ENCODE measurements at regions not wholly inside any gene's neighbourhood (a gene's known extent, or its start where the extent isn't known, plus 50 kb on each side); places are given as distances from the start of the nearest gene placed in this dataset.

DNA sequence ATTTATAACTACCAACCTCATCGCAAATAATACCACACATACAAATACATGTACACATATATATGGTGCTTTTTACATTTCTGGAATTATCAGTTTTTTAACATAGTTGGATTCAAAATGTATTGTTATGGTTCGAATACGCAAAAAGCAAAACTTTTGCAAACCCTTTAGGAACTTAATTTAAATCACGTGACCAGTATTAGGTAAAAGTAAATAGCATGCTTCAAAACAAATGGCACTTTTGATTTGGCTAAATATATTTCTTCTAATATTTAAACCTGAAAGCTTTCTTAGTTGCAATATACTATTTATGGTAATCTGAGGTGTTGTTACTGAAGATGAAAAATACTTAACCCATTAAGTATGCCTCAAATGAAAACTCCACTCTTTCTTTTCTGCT, 341.4 kb downstream of the C4orf33 start:
- Histone ChIP-seq H3K9ac (ENCODE audit: low read depth, low read length) (no peak overlapping the region), H3K27me3 (ENCODE audit: control insufficient read depth, insufficient read depth, low read length) (no peaks in the 10 kb centered on the region), H3K9me3 (ENCODE audit: control insufficient read depth, insufficient read depth, low read length) (no peaks in the 10 kb centered on the region), H3K4me1 (ENCODE audit: control insufficient read depth, insufficient read depth, low read length) (no peaks in the 10 kb centered on the region), H3K4me3 (ENCODE audit: low read depth, low read length) (no peak overlapping the region), H3K36me3 (ENCODE audit: control insufficient read depth, insufficient read depth, low read length) (no peaks in the 10 kb centered on the region)

DNA sequence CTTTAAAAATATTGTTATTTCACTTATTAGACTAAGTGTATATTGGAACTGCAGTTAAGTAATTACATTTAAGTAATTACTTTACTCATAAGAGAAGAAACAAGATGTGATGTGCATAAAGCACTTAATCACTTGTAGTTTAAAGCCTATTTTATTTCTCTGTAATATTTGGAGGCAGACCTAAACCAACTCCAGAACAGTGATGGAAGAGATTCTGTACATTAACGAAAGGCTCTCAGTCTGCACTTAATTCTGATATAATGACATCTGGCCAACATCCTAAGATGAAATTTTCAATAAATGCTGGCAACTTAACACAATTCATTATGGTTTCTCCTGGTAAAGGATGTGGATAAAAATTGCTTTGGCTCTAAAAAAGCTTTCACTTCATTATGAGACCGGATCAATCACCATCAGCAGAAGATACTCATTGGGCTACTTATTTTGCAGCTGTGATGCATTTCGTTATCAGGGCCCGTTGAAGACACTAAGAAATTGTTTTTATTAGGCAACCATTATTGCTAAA, 342.6 kb downstream of the C4orf33 start:
- H3K4me3 ChIP-seq (ENCODE audit: low read depth, low read length) = no peak overlapping the region
- no peak overlapping the region for H3K9ac ChIP-seq (ENCODE audit: low read depth, low read length)
- no peaks in the 10 kb centered on the region for H3K27me3 ChIP-seq (ENCODE audit: control insufficient read depth, insufficient read depth, low read length)
- H3K9me3 ChIP-seq (ENCODE audit: control insufficient read depth, insufficient read depth, low read length) = no peaks in the 10 kb centered on the region
- H3K4me1 ChIP-seq (ENCODE audit: control insufficient read depth, insufficient read depth, low read length) = no peaks in the 10 kb centered on the region
- H3K36me3 ChIP-seq (ENCODE audit: control insufficient read depth, insufficient read depth, low read length) = no peaks in the 10 kb centered on the region

DNA sequence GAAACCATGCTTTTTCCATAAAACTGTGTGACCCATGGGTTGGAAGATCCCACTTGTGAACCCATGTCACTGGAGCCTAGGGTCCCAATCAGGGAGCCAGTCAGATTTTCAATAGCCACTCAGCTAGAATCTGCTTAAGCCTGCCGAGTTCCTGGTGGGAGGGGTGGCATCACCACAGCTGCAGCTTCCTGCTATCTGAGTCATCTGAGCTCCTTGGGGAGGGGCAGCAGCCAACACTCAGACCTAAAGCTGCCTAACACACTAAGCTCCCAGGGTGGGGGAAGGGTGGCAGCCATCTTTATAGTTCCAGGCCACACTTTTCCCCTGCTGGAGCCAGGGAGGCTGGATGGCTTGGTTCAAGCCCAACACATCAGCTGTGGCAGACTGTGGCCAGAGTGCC, 350.1 kb downstream of the C4orf33 start:
- H3K27me3 ChIP-seq (ENCODE audit: control insufficient read depth, insufficient read depth, low read length) = no peaks in the 10 kb centered on the region

DNA sequence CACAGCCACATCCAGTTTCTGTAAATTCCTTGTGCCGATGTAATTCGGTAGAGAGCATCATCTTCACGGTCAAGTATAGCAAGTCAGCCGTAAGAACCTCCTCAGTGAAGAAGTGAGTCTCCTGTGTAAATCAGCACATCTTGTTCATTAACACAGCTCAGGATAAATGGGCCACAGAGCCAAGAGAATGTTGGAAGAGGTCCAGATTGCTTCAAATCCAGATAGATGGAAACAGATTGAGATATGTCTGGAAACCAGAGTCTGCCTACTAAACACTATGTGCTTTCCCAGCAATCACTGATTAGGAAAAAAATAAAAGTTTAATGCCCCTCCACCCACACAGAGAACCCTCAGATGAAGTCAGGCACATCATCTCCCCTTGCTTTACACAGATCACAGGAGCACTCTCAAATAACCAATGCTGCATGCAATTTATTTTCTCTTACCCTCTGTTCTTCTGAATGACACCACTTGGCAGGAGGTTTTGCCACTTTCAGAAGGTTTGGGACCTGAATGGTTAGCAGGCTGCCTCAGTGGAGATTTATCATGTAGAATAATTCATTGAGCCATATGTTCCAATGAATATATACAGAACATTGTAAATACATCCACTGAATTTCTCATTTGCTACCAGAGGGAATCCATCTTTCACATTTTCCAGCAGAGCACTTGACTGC, 357.7 kb downstream of the C4orf33 start:
- no peak overlapping the region for H3K9ac ChIP-seq (ENCODE audit: low read depth, low read length)
- H3K9me3 ChIP-seq (ENCODE audit: control insufficient read depth, insufficient read depth, low read length) = no peaks in the 10 kb centered on the region
- H3K4me1 ChIP-seq (ENCODE audit: control insufficient read depth, insufficient read depth, low read length) = no peaks in the 10 kb centered on the region
- no peaks in the 10 kb centered on the region for H3K36me3 ChIP-seq (ENCODE audit: control insufficient read depth, insufficient read depth, low read length)
- no peaks in the 10 kb centered on the region for H3K27me3 ChIP-seq (ENCODE audit: control insufficient read depth, insufficient read depth, low read length)
- H3K4me3 ChIP-seq (ENCODE audit: low read depth, low read length) = no peak overlapping the region

More for the DNA sequence above, 350.1 kb downstream of the C4orf33 start:
- H3K9me3 ChIP-seq (ENCODE audit: control insufficient read depth, insufficient read depth, low read length) = no peaks in the 10 kb centered on the region
- no peak overlapping the region for H3K9ac ChIP-seq (ENCODE audit: low read depth, low read length)
- no peak overlapping the region for H3K4me3 ChIP-seq (ENCODE audit: low read depth, low read length)
- no peaks in the 10 kb centered on the region for H3K4me1 ChIP-seq (ENCODE audit: control insufficient read depth, insufficient read depth, low read length)
- H3K36me3 ChIP-seq (ENCODE audit: control insufficient read depth, insufficient read depth, low read length) = no peaks in the 10 kb centered on the region

GRCh38 chr4:129455482-129455881, 359.5 kb downstream of the C4orf33 start:
- Histone ChIP-seq H3K4me3 (ENCODE audit: low read depth, low read length) (no peak overlapping the region), H3K9ac (ENCODE audit: low read depth, low read length) (no peak overlapping the region), H3K36me3 (ENCODE audit: control insufficient read depth, insufficient read depth, low read length) (no peaks in the 10 kb centered on the region), H3K27me3 (ENCODE audit: control insufficient read depth, insufficient read depth, low read length) (no peaks in the 10 kb centered on the region), H3K9me3 (ENCODE audit: control insufficient read depth, insufficient read depth, low read length) (no peaks in the 10 kb centered on the region), H3K4me1 (ENCODE audit: control insufficient read depth, insufficient read depth, low read length) (no peaks in the 10 kb centered on the region)

GRCh38 chr4:129468624-129469023, 372.7 kb downstream of the C4orf33 start:
- Histone ChIP-seq H3K4me3 (ENCODE audit: low read depth, low read length) (no peak overlapping the region), H3K27me3 (ENCODE audit: control insufficient read depth, insufficient read depth, low read length) (no peaks in the 10 kb centered on the region), H3K9me3 (ENCODE audit: control insufficient read depth, insufficient read depth, low read length) (no peaks in the 10 kb centered on the region), H3K4me1 (ENCODE audit: control insufficient read depth, insufficient read depth, low read length) (no peaks in the 10 kb centered on the region), H3K9ac (ENCODE audit: low read depth, low read length) (no peak overlapping the region), H3K36me3 (ENCODE audit: control insufficient read depth, insufficient read depth, low read length) (no peaks in the 10 kb centered on the region)

DNA sequence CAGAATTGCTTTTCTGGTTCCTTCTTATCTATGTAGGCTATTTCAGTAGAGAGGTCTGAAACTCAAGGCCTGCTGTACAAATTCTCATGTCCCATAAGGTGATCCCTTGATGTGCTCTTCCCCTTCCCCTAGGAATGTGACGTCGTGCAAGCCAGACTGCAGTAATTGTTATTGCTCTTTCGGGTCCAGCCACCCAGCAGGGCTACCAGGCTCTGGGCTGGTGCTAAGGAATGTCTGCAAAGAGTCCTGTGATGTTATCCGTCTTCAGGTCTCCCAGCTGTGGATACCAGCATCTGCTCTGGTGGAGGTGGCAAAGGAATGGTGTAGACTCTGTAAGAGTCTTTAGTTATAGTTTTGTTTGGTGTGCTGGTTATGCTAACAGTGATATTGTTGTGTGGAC, 378.7 kb downstream of the C4orf33 start:
- no peaks in the 10 kb centered on the region for H3K36me3 ChIP-seq (ENCODE audit: control insufficient read depth, insufficient read depth, low read length)

DNA sequence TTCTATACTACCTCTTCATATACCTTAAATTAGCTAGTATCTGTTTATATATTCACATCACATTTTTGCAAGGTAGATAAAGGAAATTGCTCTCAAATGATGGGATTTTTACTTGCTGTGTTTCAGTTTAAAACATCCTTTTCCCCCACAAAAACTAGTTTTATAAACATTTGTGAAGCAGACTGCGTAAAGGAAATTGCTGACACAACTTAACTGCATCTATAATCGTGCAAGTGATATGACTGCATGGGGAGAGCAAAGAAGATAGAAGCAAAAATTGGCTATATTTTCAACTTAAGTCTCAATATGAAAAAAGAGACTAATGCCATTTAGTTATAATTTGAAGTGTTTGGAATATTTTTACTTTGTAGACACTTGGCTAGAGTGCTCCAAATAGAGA, 385.2 kb downstream of the C4orf33 start:
- Histone ChIP-seq H3K4me1 (ENCODE audit: control insufficient read depth, insufficient read depth, low read length) (no peaks in the 10 kb centered on the region), H3K9ac (ENCODE audit: low read depth, low read length) (no peak overlapping the region), H3K27me3 (ENCODE audit: control insufficient read depth, insufficient read depth, low read length) (no peaks in the 10 kb centered on the region), H3K9me3 (ENCODE audit: control insufficient read depth, insufficient read depth, low read length) (no peaks in the 10 kb centered on the region), H3K36me3 (ENCODE audit: control insufficient read depth, insufficient read depth, low read length) (no peaks in the 10 kb centered on the region), H3K4me3 (ENCODE audit: low read depth, low read length) (no peak overlapping the region)

More for the DNA sequence above, 378.7 kb downstream of the C4orf33 start:
- Histone ChIP-seq H3K27me3 (ENCODE audit: control insufficient read depth, insufficient read depth, low read length) (no peaks in the 10 kb centered on the region), H3K4me1 (ENCODE audit: control insufficient read depth, insufficient read depth, low read length) (no peaks in the 10 kb centered on the region), H3K9me3 (ENCODE audit: control insufficient read depth, insufficient read depth, low read length) (no peaks in the 10 kb centered on the region), H3K4me3 (ENCODE audit: low read depth, low read length) (no peak overlapping the region), H3K9ac (ENCODE audit: low read depth, low read length) (no peak overlapping the region)

DNA sequence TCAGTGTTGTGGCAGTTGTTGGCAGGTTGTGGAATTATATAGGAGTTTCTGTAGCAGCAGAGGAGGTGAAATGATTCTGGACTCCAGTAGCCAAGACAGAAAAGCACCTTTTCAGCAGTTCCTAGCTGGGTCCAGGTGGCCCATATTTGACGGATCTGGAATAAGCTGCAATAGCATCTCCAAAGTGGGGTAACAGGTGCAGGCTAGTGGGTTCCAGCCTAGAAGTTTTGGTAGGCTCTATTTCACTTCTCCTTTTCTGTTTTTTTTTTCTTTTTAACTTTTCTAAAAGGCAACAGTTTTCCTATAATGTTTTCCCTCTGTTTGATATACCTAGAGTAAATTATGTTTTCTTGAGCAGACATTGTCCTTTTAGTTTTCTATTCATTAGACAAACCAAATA, 392.5 kb downstream of the C4orf33 start:
- Histone ChIP-seq H3K36me3 (ENCODE audit: control insufficient read depth, insufficient read depth, low read length) (no peaks in the 10 kb centered on the region), H3K9me3 (ENCODE audit: control insufficient read depth, insufficient read depth, low read length) (no peaks in the 10 kb centered on the region)

DNA sequence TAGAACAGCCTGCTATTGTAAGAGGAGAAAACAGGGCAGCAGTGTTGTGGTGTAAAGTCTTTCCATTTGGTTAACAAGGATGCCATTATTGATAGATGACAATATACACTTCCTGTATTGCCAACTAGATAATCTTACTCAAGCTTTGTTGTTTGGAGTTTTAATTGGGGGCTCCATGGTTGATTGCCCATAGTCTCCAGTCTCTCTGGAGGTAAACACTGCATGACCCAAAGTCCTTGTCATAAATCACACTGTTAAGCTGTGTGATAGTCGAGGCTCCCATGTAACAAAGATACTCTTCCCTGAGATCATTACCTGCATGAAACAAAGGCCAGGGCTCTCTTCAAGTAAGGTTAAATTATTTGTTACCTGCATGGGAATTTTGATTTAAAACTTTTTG, 394.6 kb downstream of the C4orf33 start:
- Histone ChIP-seq H3K4me3 (ENCODE audit: low read depth, low read length) (no peak overlapping the region), H3K27me3 (ENCODE audit: control insufficient read depth, insufficient read depth, low read length) (no peaks in the 10 kb centered on the region), H3K36me3 (ENCODE audit: control insufficient read depth, insufficient read depth, low read length) (no peaks in the 10 kb centered on the region)

More for the DNA sequence above, 392.5 kb downstream of the C4orf33 start:
- Histone ChIP-seq H3K27me3 (ENCODE audit: control insufficient read depth, insufficient read depth, low read length) (no peaks in the 10 kb centered on the region), H3K9ac (ENCODE audit: low read depth, low read length) (no peak overlapping the region), H3K4me1 (ENCODE audit: control insufficient read depth, insufficient read depth, low read length) (no peaks in the 10 kb centered on the region), H3K4me3 (ENCODE audit: low read depth, low read length) (no peak overlapping the region)

DNA sequence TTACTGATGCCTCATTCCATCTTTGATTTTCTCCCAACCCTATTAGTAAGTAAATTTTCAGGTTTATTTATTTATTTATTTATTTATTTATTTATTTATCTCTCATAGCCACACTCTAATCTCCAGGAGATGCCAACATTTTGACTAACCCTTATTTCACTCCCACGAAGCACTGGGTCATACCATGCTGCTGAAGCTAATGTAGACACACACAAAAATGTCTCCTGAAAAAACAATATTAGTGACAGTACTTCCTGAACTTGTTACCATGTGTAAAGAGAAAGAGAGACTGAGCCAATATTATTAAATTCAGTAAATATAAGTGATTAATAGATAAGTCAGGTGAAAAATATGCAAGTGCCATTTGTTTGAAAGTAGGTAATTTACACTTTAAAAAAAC, 402.7 kb downstream of the C4orf33 start:
- H3K4me1 ChIP-seq (ENCODE audit: control insufficient read depth, insufficient read depth, low read length) = no peaks in the 10 kb centered on the region
- no peaks in the 10 kb centered on the region for H3K27me3 ChIP-seq (ENCODE audit: control insufficient read depth, insufficient read depth, low read length)
- no peak overlapping the region for H3K9ac ChIP-seq (ENCODE audit: low read depth, low read length)
- no peaks in the 10 kb centered on the region for H3K36me3 ChIP-seq (ENCODE audit: control insufficient read depth, insufficient read depth, low read length)
- no peak overlapping the region for H3K4me3 ChIP-seq (ENCODE audit: low read depth, low read length)
- no peaks in the 10 kb centered on the region for H3K9me3 ChIP-seq (ENCODE audit: control insufficient read depth, insufficient read depth, low read length)

More for the DNA sequence above, 394.6 kb downstream of the C4orf33 start:
- Histone ChIP-seq H3K9ac (ENCODE audit: low read depth, low read length) (no peak overlapping the region), H3K4me1 (ENCODE audit: control insufficient read depth, insufficient read depth, low read length) (no peaks in the 10 kb centered on the region), H3K9me3 (ENCODE audit: control insufficient read depth, insufficient read depth, low read length) (no peaks in the 10 kb centered on the region)

DNA sequence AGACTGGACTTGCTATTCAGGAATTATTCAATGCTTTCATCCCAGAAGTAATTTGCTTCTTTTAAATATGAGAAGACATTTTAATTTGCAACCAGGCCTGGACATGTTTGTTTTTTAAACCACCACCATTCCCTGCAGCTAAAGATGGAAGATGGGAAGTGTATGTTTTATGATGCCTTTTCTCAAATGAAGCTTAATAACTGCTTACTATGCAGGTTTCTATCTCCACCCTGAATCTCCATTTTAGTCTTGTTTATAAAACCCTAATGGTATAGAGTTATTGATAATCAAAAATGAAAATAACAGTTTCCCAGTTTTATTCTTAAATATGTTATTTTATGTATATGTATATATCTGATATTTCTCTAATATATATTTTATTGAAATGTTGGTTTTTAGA, 418.9 kb downstream of the C4orf33 start:
- Histone ChIP-seq H3K9me3 (ENCODE audit: control insufficient read depth, insufficient read depth, low read length) (no peaks in the 10 kb centered on the region), H3K4me3 (ENCODE audit: low read depth, low read length) (no peak overlapping the region), H3K4me1 (ENCODE audit: control insufficient read depth, insufficient read depth, low read length) (no peaks in the 10 kb centered on the region), H3K27me3 (ENCODE audit: control insufficient read depth, insufficient read depth, low read length) (no peaks in the 10 kb centered on the region), H3K36me3 (ENCODE audit: control insufficient read depth, insufficient read depth, low read length) (no peaks in the 10 kb centered on the region), H3K9ac (ENCODE audit: low read depth, low read length) (no peak overlapping the region)

All from iPS-15b (cell line).